ENCODE measurements at regions not wholly inside any gene's neighbourhood (a gene's known extent, or its start where the extent isn't known, plus 50 kb on each side); places are given as distances from the start of the nearest gene placed in this dataset.

- no peaks in the 10 kb centered on the region for H3K79me2 ChIP-seq (ENCODE audit: insufficient read depth, low read length)
- DNase-seq: no peak
- Mint-ChIP-seq H3K4me1 (no peaks in the 10 kb centered on the region), H3K27ac (no peak overlapping the region), H3K27me3 (ENCODE audit: low read depth in 3 of 3) (peaks cover 3 to 4% (median 3%) of the 10 kb centered on the region in 3 donors), H3K9me3 (peaks cover 0 to under 1% (median 0%) of the 10 kb centered on the region in 7 donors), H3K36me3 (no peaks in the 10 kb centered on the region), H3K4me3 (no peak overlapping the region)
- 100% methylated on average over 2 of the region's 5 CpGs for WGBS (ENCODE audit: insufficient coverage)
- no peak overlapping the region for H3K4me3 ChIP-seq (replicated peaks in 1 of 3; ENCODE audit: low read depth in 2 of 3, low read length in 3 of 3)
- H3K36me3 ChIP-seq (replicated peaks in 1 of 2; ENCODE audit: control insufficient read depth in 1 of 2, insufficient read depth in 2 of 2, low read length in 2 of 2): no peaks in the 10 kb centered on the region
- H4K20me1 ChIP-seq (ENCODE audit: insufficient read depth, low read length): no peaks in the 10 kb centered on the region
- no peaks in the 10 kb centered on the region for H3K4me1 ChIP-seq (ENCODE audit: control insufficient read depth in 1 of 2, insufficient read depth in 2 of 2, low read length in 2 of 2)
- H3K27ac ChIP-seq (ENCODE audit: low read depth in 1 of 2, low read length in 2 of 2): no peak overlapping the region
- no peak overlapping the region for H2AFZ ChIP-seq (ENCODE audit: insufficient read depth, low read depth, low read length, poor library complexity, severe bottlenecking)
- no peak overlapping the region for H3K9ac ChIP-seq (ENCODE audit: insufficient read depth, low read length, poor library complexity, severe bottlenecking)
- no peak overlapping the region for H3K4me2 ChIP-seq (replicated peaks; ENCODE audit: extremely low read depth, low read length, poor library complexity, severe bottlenecking)
- no peak for TF ChIP-seq CTCF (IDR thresholded peaks at IDR 0.05)
- H3K27me3 ChIP-seq (ENCODE audit: control insufficient read depth in 2 of 2, insufficient read depth in 2 of 2, low read length in 2 of 2): no peaks in the 10 kb centered on the region
- intact Hi-C loops (cut with micrococcal nuclease): no loop called here
- H3K9me3 ChIP-seq (replicated peaks in 1 of 2; ENCODE audit: control insufficient read depth in 1 of 2, insufficient read depth in 1 of 2, low read length in 2 of 2): no peaks in the 10 kb centered on the region
These were observed 100.7 kb upstream of the OBI1 start for GRCh38 chr13:78759704-78760103.

GRCh38 chr13:78758549-78758948 is 99.6 kb upstream of the OBI1 start:
- no peaks in the 10 kb centered on the region for H3K9me3 ChIP-seq (replicated peaks in 1 of 2; ENCODE audit: control insufficient read depth in 1 of 2, insufficient read depth in 1 of 2, low read length in 2 of 2)
- DNase-seq: no peak
- Mint-ChIP-seq H3K36me3 (no peaks in the 10 kb centered on the region), H3K27me3 (ENCODE audit: low read depth in 3 of 3) (peaks cover 3 to 4% (median 3%) of the 10 kb centered on the region in 3 donors), H3K9me3 (no peaks in the 10 kb centered on the region), H3K4me3 (no peak overlapping the region), H3K27ac (no peak overlapping the region), H3K4me1 (no peaks in the 10 kb centered on the region)
- no peak overlapping the region for H3K27ac ChIP-seq (ENCODE audit: low read depth in 1 of 2, low read length in 2 of 2)
- intact Hi-C loops (cut with micrococcal nuclease): no loop called here
- no peaks in the 10 kb centered on the region for H3K36me3 ChIP-seq (replicated peaks in 1 of 2; ENCODE audit: control insufficient read depth in 1 of 2, insufficient read depth in 2 of 2, low read length in 2 of 2)
- no peak overlapping the region for H3K9ac ChIP-seq (ENCODE audit: insufficient read depth, low read length, poor library complexity, severe bottlenecking)
- H3K4me2 ChIP-seq (replicated peaks; ENCODE audit: extremely low read depth, low read length, poor library complexity, severe bottlenecking): no peak overlapping the region
- WGBS (ENCODE audit: insufficient coverage): 77% methylated on average over 4 of the region's 4 CpGs
- H3K4me1 ChIP-seq (ENCODE audit: control insufficient read depth in 1 of 2, insufficient read depth in 2 of 2, low read length in 2 of 2): no peaks in the 10 kb centered on the region
- no peaks in the 10 kb centered on the region for H4K20me1 ChIP-seq (ENCODE audit: insufficient read depth, low read length)
- TF ChIP-seq CTCF (IDR thresholded peaks at IDR 0.05): no peak
- peaks cover 0 to 3% of the 10 kb centered on the region in 2 donors for H3K27me3 ChIP-seq (ENCODE audit: control insufficient read depth in 2 of 2, insufficient read depth in 2 of 2, low read length in 2 of 2)
- no peaks in the 10 kb centered on the region for H3K79me2 ChIP-seq (ENCODE audit: insufficient read depth, low read length)
- H3K4me3 ChIP-seq (replicated peaks in 1 of 3; ENCODE audit: low read depth in 2 of 3, low read length in 3 of 3): no peak overlapping the region
- no peak overlapping the region for H2AFZ ChIP-seq (ENCODE audit: insufficient read depth, low read depth, low read length, poor library complexity, severe bottlenecking)

Measured in CD14-positive monocyte (primary cell).